Ishikawa (cell line): ENCODE measurements at regions not wholly inside any gene's neighbourhood (a gene's known extent, or its start where the extent isn't known, plus 50 kb on each side); places are given as distances from the start of the nearest gene placed in this dataset.

Experiments
- CREB1 ChIP-seq: IDR thresholded peaks from 2 replicates; pipeline ENCODE4 v1.6.1; 2012; ENCODE audit warnings: low read depth
- EP300 ChIP-seq: IDR thresholded peaks from 2 replicates; pipeline ENCODE4 v1.6.1; 2012; ENCODE audit warnings: borderline replicate concordance
- FOXM1 ChIP-seq: IDR thresholded peaks from 2 replicates; pipeline ENCODE4 v1.6.1; 2012; ENCODE audit warnings: low read depth, borderline replicate concordance
- RAD21 ChIP-seq: IDR thresholded peaks from 2 replicates; pipeline ENCODE4 v1.6.1; 2012; ENCODE audit warnings: low read depth
- TAF1 ChIP-seq: IDR thresholded peaks from 2 replicates; pipeline ENCODE4 v1.6.1; 2012; ENCODE audit warnings: low read depth, mild to moderate bottlenecking
- TF ChIP-seq, protein P1 (sequence below): IDR thresholded peaks from 2 replicates; pipeline ENCODE4 v1.6.1; 2012

DNA sequence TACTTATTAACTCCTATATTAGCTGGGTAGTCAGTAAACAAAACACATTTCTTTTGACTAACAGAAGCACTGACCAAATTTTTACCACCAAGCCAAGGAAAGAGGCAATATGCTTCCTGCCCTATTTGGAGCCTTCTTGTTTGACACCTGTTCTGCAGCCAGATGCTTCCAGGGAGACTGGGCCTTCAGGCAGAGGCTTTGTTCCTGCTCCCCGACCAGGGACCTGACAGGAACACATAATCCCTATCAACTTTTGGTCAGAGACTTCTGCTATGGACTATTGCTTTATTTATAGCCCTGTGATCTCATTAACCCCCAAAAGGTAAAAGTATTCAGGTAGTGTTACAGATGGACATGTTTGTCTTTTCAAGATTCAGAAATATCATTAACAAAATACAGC lies 541.3 kb downstream of the NTRK3 start:
- no peak for TF ChIP-seq CREB1
- no peak for TF ChIP-seq FOXM1
- TF ChIP-seq RAD21 = no peak
- TF ChIP-seq, protein P1, sequence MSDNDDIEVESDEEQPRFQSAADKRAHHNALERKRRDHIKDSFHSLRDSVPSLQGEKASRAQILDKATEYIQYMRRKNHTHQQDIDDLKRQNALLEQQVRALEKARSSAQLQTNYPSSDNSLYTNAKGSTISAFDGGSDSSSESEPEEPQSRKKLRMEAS = no peak
- no peak for TF ChIP-seq EP300
- TF ChIP-seq TAF1 = no peak
